Tibial nerve (tissue), 4 donors: ENCODE measurements at regions not wholly inside any gene's neighbourhood (a gene's known extent, or its start where the extent isn't known, plus 50 kb on each side); places are given as distances from the start of the nearest gene placed in this dataset.
A peak's percentile ranks its signal among the peaks of the same experiment; 100 is the strongest.

Experiments
- DNase-seq, 2 donors: peaks; one replicate each; pipeline ENCODE4 v3.0.0-alpha.2; 2019; ENCODE audit warnings: low spot score in 2 of 2
- H3K27ac ChIP-seq, 4 donors: fragments of 200-600 bp; sonication (generic) in 3 of 4; one replicate each; pipeline ENCODE4 v1.5.1; 2017 to 2019; ENCODE audit warnings: mild to moderate bottlenecking in 1 of 4
- H3K27me3 ChIP-seq, 2 donors: fragments of 200-600 bp; sonication (generic) in 1 of 2; one replicate each; pipeline versions ENCODE4 v1.5.1 to v1.6.0; 2017 to 2019
- H3K36me3 ChIP-seq, 3 donors: fragments of 200-600 bp; sonication (generic); one replicate each; pipeline ENCODE4 v1.5.1; 2018 to 2019
- H3K4me1 ChIP-seq, 4 donors: fragments of 200-600 bp; sonication (generic) in 3 of 4; one replicate each; pipeline ENCODE4 v1.5.1; 2017 to 2019
- H3K4me3 ChIP-seq, 4 donors: fragments of 200-600 bp; sonication (generic) in 3 of 4; one replicate each; pipeline ENCODE4 v1.5.1; 2017 to 2019; ENCODE audit warnings: mild to moderate bottlenecking in 1 of 4, moderate library complexity in 1 of 4
- H3K9me3 ChIP-seq, 4 donors: fragments of 200-600 bp; sonication (generic) in 3 of 4; one replicate each; pipeline ENCODE4 v1.5.1; 2017 to 2019
- EP300 ChIP-seq, 2 donors: sonication (generic); formaldehyde crosslinking; IDR thresholded peaks; one replicate each; pipeline ENCODE4 v1.6.1; 2017; ENCODE audit warnings: antibody characterized with exemption in 2 of 2, mild to moderate bottlenecking in 1 of 2
- POLR2A ChIP-seq, 2 donors: fragments of 450-650 bp; IDR thresholded peaks; one replicate each; pipeline ENCODE4 v1.6.1; 2017; ENCODE audit warnings: antibody characterized with exemption in 2 of 2, mild to moderate bottlenecking in 2 of 2, moderate library complexity in 2 of 2
- WGBS, 2 donors: methylation state at CpG; one replicate each; pipeline ENCODE4 v1.1.5; 2018; 5-methylcytosine and 5-hydroxymethylcytosine counted together
- TF ChIP-seq, protein P1 (sequence below), 5 experiments: fragments of 200-600 bp in 3 of 5; fragments of 450-650 bp in 2 of 5; sonication (generic) in 3 of 5; IDR thresholded peaks; one replicate each; pipeline ENCODE4 v1.5.1; 2016 to 2019; ENCODE audit warnings: antibody characterized with exemption in 5 of 5, mild to moderate bottlenecking in 3 of 5, moderate library complexity in 2 of 5

- Histone ChIP-seq H3K27ac (no peak overlapping the region), H3K27me3 (no peaks in the 10 kb centered on the region), H3K4me1 (peaks cover 0 to 9% (median 0%) of the 10 kb centered on the region in 4 donors), H3K9me3 (no peaks in the 10 kb centered on the region), H3K36me3 (no peaks in the 10 kb centered on the region), H3K4me3 (no peak overlapping the region)
- DNase-seq, result no peak
- 75 to 82% methylated on average over 3 of the region's 3 CpGs for WGBS, 2 donors
- TF ChIP-seq POLR2A (IDR thresholded peaks at IDR 0.05) (no peak), EP300 (IDR thresholded peaks at IDR 0.05) (no peak)
- TF ChIP-seq, protein P1, sequence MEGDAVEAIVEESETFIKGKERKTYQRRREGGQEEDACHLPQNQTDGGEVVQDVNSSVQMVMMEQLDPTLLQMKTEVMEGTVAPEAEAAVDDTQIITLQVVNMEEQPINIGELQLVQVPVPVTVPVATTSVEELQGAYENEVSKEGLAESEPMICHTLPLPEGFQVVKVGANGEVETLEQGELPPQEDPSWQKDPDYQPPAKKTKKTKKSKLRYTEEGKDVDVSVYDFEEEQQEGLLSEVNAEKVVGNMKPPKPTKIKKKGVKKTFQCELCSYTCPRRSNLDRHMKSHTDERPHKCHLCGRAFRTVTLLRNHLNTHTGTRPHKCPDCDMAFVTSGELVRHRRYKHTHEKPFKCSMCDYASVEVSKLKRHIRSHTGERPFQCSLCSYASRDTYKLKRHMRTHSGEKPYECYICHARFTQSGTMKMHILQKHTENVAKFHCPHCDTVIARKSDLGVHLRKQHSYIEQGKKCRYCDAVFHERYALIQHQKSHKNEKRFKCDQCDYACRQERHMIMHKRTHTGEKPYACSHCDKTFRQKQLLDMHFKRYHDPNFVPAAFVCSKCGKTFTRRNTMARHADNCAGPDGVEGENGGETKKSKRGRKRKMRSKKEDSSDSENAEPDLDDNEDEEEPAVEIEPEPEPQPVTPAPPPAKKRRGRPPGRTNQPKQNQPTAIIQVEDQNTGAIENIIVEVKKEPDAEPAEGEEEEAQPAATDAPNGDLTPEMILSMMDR (IDR thresholded peaks at IDR 0.05), result no peak
Observed at GRCh38 chr14:38724621-38725020, 378.4 kb downstream of the SEC23A start.

GRCh38 chr14:38723959-38724358, 379.1 kb downstream of the SEC23A start:
- WGBS, 2 donors, result 28 to 41% methylated on average over 5 of the region's 5 CpGs
- peaks cover 0 to 9% (median 0%) of the 10 kb centered on the region in 4 donors for H3K4me1 ChIP-seq
- H3K27ac ChIP-seq, result no peak overlapping the region
- H3K4me3 ChIP-seq, result no peak overlapping the region
- DNase-seq, result no peak
- no peak for TF ChIP-seq EP300 (IDR thresholded peaks at IDR 0.05)
- TF ChIP-seq, protein P1 (IDR thresholded peaks at IDR 0.05), result no peak
- no peak for TF ChIP-seq POLR2A (IDR thresholded peaks at IDR 0.05)
- H3K9me3 ChIP-seq, result no peaks in the 10 kb centered on the region
- no peaks in the 10 kb centered on the region for H3K36me3 ChIP-seq
- no peaks in the 10 kb centered on the region for H3K27me3 ChIP-seq

- Histone ChIP-seq H3K27ac (no peak overlapping the region), H3K9me3 (no peaks in the 10 kb centered on the region), H3K36me3 (no peaks in the 10 kb centered on the region), H3K4me1 (peaks cover 0 to 9% (median 0%) of the 10 kb centered on the region in 4 donors), H3K4me3 (no peak overlapping the region), H3K27me3 (no peaks in the 10 kb centered on the region)
- WGBS, 2 donors, result 95 to 96% methylated on average over 1 of the region's 1 CpG
- TF ChIP-seq POLR2A (IDR thresholded peaks at IDR 0.05), result no peak
- TF ChIP-seq, protein P1 (IDR thresholded peaks at IDR 0.05), result no peak
- no peak for TF ChIP-seq EP300 (IDR thresholded peaks at IDR 0.05)
- no peak for DNase-seq
Observed at GRCh38 chr14:38723277-38723676, 379.8 kb downstream of the SEC23A start.

DNA sequence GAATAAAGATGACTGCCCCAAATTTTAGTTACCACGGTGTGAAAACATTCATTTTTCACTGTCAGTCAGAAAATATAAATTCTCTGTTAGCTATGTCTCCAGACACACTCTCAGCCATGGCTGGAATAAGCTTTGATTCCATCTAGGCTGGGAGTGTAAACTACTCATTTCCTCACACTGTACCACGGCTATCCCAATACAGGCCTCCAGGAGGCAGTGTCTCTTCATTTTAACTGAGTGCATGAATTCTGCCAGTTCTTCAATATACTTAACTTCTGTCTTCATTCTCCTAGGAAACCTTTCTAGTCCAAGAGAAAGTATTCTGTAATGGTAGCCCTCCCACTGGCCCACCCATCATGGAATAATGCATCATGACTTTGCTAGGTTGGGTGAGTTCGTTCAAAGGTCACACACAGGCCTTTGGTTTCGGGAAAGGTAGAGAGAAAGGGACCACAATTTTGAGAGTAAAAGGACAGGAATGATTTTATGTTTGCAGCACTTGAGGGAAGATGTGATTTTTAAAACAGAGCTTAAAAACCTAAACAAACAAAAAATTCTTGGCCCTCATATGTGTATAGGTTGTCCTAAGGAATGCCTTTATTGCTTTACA, 381.1 kb downstream of the SEC23A start:
- 40 to 42% methylated on average over 4 of the region's 4 CpGs for WGBS, 2 donors
- no peak for TF ChIP-seq POLR2A (IDR thresholded peaks at IDR 0.05)
- TF ChIP-seq, protein P1 (IDR thresholded peaks at IDR 0.05), result peak; percentile 48 to 85 (median 73)
- TF ChIP-seq EP300 (IDR thresholded peaks at IDR 0.05), result no peak
- Histone ChIP-seq H3K9me3 (no peaks in the 10 kb centered on the region), H3K4me1 (peaks cover 0 to 9% (median 0%) of the 10 kb centered on the region in 4 donors), H3K4me3 (no peak overlapping the region), H3K27ac (no peak overlapping the region), H3K27me3 (no peaks in the 10 kb centered on the region), H3K36me3 (no peaks in the 10 kb centered on the region)
- DNase-seq, result peak; percentile 58 to 89

- Histone ChIP-seq H3K27ac (no peak overlapping the region), H3K27me3 (no peaks in the 10 kb centered on the region), H3K4me3 (no peak overlapping the region), H3K9me3 (no peaks in the 10 kb centered on the region), H3K36me3 (no peaks in the 10 kb centered on the region), H3K4me1 (no peaks in the 10 kb centered on the region)
- TF ChIP-seq, protein P1 (IDR thresholded peaks at IDR 0.05), result no peak
- TF ChIP-seq EP300 (IDR thresholded peaks at IDR 0.05) (no peak), POLR2A (IDR thresholded peaks at IDR 0.05) (no peak)
- WGBS, 2 donors, result 62 to 70% methylated on average over 2 of the region's 2 CpGs
- no peak for DNase-seq
Observed at GRCh38 chr14:38718519-38718918, 384.5 kb downstream of the SEC23A start.
